ENCODE measurements at regions not wholly inside any gene's neighbourhood (a gene's known extent, or its start where the extent isn't known, plus 50 kb on each side); places are given as distances from the start of the nearest gene placed in this dataset.

GRCh38 chr7:15856311-15856710, 169.8 kb upstream of the MEOX2 start:
- no peak for DNase-seq (ENCODE audit: low spot score)

GRCh38 chr7:15855525-15856109, 169.1 kb upstream of the MEOX2 start:
- DNase-seq (ENCODE audit: low spot score) = no peak

GRCh38 chr7:15854841-15855524, 168.5 kb upstream of the MEOX2 start:
- no peak for DNase-seq (ENCODE audit: low spot score)

GRCh38 chr7:15853832-15854470, 167.5 kb upstream of the MEOX2 start:
- no peak for DNase-seq (ENCODE audit: low spot score)

- no peak for DNase-seq (ENCODE audit: low spot score)
Measured at GRCh38 chr7:15851201-15851600, 164.7 kb upstream of the MEOX2 start.

GRCh38 chr7:15848901-15849300, 162.4 kb upstream of the MEOX2 start:
- DNase-seq (ENCODE audit: low spot score) = no peak

GRCh38 chr7:15848362-15848761, 161.9 kb upstream of the MEOX2 start:
- no peak for DNase-seq (ENCODE audit: low spot score)

GRCh38 chr7:15845868-15846267, 159.4 kb upstream of the MEOX2 start:
- DNase-seq (ENCODE audit: low spot score) = no peak

- DNase-seq (ENCODE audit: low spot score) = no peak
Measured at GRCh38 chr7:15845461-15845860, 159.0 kb upstream of the MEOX2 start.

- no peak for DNase-seq (ENCODE audit: low spot score)
Measured at GRCh38 chr7:15839416-15840100, 153.1 kb upstream of the MEOX2 start.

- DNase-seq (ENCODE audit: low spot score) = no peak
Measured at GRCh38 chr7:15838265-15838664, 151.8 kb upstream of the MEOX2 start.

GRCh38 chr7:15837306-15837950, 150.9 kb upstream of the MEOX2 start:
- DNase-seq (ENCODE audit: low spot score) = no peak

- no peak for DNase-seq (ENCODE audit: low spot score)
Measured at GRCh38 chr7:15836651-15837050, 150.2 kb upstream of the MEOX2 start.

- no peak for DNase-seq (ENCODE audit: low spot score)
Measured at GRCh38 chr7:15836041-15836440, 149.6 kb upstream of the MEOX2 start.

- DNase-seq (ENCODE audit: low spot score) = no peak
Measured at GRCh38 chr7:15834446-15834845, 148.0 kb upstream of the MEOX2 start.

GRCh38 chr7:15832996-15833395, 146.5 kb upstream of the MEOX2 start:
- DNase-seq (ENCODE audit: low spot score) = peak; percentile 56

GRCh38 chr7:15831606-15832005, 145.1 kb upstream of the MEOX2 start:
- DNase-seq (ENCODE audit: low spot score) = no peak

GRCh38 chr7:15829691-15830090, 143.2 kb upstream of the MEOX2 start:
- DNase-seq (ENCODE audit: low spot score) = no peak

- DNase-seq (ENCODE audit: low spot score) = no peak
Measured at GRCh38 chr7:15828881-15829280, 142.4 kb upstream of the MEOX2 start.

GRCh38 chr7:15821484-15822427, 135.3 kb upstream of the MEOX2 start:
- DNase-seq (ENCODE audit: low spot score) = no peak

GRCh38 chr7:15820319-15820718, 133.8 kb upstream of the MEOX2 start:
- no peak for DNase-seq (ENCODE audit: low spot score)

Data from H4 (cell line).